NCI-H82 treated with DMSO at 0.1 percent for 48 hours (cell line): ENCODE measurements at regions not wholly inside any gene's neighbourhood (a gene's known extent, or its start where the extent isn't known, plus 50 kb on each side); places are given as distances from the start of the nearest gene placed in this dataset.

Experiments
- DNase-seq: peaks from one replicate; lab custom pipeline; 2025; ENCODE audit not compliant: unreplicated experiment; lab: John Stamatoyannopoulos, UW

DNA sequence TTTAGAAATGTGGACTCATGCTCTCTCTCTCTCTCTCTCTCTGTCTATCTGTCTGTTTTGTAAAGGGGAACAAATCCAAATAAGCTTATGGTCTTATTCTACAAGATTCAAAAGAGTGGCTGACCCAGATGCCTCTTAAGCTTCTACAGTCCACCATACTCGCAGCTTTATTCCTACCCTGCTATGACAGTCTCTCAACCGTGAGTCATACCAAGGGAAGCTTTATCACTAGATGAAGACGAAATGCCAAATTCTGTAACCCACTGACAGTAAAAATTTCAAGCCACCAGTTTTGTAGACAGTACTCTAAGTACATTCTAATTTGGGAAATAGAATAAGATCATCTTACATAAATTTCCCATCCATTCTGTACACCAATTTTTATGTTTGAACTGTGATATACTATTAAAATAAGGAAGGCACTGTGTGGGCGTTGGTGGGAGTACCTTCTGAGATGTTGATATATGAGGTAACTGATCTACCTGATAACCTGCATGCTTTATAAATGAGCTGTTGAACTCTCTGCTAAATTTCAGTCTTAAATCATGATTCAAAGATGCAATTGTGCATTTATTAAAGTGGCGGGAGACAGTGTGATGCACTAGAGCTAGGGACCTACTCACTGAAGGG, 153.2 kb downstream of the KLF6 start:
- no peak for DNase-seq

- no peak for DNase-seq
These were observed 153.7 kb downstream of the KLF6 start for GRCh38 chr10:3631291-3631690.

- no peak for DNase-seq
These were observed 158.9 kb downstream of the KLF6 start for GRCh38 chr10:3625959-3626751.

DNA sequence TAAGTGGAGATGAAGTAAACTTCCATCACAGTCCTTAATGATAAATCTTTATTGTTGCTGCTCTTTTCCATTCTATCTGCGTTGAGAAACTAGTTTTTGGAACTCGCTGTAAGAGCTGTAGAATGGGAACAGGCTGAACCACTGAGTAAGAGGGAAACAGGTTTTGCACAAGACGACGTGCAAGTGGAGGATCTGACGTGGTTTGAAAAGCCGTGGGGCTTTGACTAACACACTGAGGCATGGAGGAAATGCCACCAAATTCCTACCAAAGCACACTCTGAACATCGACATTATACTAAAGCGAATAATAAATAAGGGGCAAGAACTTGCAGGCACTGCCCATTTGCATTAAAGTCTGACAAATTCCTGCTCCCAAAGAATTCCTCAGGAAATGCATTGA, 160.6 kb downstream of the KLF6 start:
- DNase-seq = no peak

DNA sequence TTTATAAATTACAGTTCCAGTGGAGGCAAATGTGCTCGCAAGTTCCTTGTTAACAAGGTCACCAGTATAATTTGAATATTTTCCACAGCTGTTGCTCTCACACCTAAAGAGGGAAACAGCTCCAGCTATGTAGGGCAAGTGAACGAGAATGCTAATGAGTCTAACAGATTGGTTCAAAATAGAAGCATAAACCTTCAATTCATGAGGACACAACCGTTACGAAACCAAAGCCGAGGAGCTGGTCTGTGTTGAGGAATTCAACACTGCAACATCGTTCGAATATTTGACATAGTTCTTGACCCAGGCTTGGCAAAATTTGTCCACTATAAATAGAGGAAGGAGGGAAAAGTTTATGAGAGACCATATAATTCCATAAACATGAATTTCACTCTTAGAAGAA, 161.3 kb downstream of the KLF6 start:
- no peak for DNase-seq

DNA sequence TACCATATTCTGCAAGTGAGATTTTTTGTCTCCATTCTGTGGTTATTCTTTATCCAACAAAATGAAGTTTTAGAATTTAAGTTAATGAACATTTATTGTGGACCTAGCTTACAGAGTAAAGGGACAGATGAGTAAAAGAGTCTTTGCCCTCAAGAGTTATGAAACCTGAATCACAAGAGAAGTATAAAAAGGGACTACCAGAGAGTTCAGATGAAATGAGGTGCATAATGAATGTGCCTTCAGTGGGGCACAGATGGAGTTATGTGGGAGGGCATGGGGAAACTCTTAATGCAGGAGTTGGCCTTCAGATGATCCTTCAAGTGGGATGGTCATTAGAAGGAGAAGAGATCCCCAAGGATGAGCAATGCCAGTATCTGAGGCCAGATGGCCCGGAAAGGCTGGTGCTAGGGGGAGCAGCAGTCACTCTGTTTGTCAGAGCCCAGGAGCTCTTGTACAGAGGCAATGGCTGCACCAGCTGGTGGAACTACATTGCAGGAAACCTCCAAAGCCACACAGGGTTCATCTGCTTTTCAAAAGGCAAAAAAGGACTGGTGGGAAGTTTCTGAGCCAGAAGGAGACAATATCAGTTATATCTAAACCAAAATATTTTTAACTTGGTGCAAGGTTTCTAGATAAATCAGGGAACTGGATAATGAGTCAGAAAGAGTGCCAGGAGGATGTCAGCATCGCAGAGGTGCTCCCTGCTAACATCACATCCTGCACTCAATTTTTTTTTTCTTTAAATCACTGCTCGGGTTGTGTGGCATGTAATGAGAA, 162.0 kb downstream of the KLF6 start:
- DNase-seq = no peak

DNA sequence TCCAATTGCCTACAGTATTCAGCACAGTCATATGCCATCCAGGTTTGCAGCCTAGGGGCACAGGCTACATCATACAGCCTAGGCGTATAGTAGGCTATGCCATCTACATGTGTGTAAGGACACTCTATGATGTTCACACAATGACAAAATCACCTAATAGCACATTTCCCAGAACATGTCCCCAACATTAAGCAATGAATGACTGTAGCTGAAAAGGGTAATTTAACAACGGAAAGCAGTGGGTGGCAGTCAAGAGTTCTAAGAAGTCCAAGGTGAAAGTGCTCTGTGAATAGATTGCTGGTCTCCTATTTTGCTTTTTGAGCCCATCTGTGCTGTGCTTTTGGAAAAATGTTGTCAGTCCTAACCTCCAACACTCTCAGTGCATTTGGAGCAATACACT, 162.6 kb downstream of the KLF6 start:
- DNase-seq = no peak

DNA sequence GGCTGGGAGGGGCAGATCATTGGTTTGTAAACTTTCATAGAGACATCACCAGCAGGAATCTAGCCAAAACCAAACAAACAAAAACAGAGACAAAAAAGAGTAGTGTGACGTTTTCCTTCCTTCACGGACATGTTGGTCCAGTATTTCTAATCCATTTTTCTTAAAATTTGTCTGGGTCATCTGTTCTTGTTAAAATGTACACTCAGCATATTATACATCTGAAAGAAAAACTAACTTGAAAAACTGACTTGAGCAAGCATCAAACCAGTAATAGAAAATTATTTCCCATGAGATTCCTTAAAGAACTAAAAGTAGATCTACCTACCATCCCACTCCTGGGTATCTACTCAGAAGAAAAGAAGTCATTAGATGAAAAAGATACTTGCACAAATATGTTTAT, 164.2 kb downstream of the KLF6 start:
- DNase-seq = no peak

DNA sequence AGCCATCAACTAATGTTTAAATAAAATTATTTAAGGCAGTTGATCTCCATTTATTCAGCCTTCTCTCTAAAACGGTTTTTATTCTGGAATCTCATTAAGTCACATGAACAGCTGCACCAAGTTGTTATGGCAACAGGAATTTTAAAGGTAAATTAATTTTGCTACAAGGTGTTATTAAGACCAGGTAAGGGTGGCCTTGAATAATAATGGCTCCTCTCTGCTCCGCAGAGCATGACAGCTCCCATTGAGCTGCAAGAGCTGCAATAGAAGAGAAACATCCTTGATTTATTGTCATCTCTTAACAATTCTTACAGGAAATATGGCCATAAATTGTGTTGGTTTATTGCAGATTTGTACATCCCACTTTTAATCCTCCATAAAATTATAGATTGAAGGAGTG, 165.8 kb downstream of the KLF6 start:
- DNase-seq = no peak

DNA sequence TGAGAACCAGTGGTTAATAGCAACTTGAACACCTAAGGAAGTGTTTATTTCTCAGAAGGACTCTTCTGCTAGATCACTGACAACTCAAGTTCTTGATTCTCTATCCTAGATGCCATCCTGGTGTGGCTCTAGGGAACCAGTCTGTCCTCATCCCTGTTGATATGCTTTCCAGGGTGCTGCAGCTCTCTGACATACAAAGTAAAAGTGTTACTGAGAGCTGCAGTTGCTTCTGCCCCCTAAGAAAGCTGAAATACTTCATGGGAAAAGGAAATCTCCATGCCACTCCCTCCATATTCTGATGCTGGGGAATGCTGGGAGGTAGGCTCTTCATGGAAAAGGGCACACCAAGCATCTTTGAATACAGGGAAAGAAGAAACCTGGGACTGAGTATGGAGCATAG, 168.1 kb downstream of the KLF6 start:
- DNase-seq = no peak

DNA sequence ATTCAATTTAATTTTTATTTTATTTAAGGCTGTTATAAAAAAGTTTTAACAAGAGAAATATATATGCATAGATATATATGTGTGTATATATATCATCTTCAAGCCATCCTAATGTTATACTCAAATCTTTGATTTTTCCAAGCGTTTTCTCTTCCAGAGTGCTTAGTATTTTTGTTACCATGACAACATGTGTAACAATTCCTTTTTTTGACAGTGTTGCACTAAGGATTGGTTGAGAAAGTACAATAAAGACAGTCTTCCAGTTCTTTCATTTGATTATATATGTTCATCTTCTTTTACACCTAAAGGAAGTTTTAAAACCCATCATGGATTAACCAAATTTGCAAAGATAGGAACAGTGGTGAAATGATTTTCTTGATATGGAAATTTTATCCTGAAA, 171.7 kb downstream of the KLF6 start:
- no peak for DNase-seq

DNA sequence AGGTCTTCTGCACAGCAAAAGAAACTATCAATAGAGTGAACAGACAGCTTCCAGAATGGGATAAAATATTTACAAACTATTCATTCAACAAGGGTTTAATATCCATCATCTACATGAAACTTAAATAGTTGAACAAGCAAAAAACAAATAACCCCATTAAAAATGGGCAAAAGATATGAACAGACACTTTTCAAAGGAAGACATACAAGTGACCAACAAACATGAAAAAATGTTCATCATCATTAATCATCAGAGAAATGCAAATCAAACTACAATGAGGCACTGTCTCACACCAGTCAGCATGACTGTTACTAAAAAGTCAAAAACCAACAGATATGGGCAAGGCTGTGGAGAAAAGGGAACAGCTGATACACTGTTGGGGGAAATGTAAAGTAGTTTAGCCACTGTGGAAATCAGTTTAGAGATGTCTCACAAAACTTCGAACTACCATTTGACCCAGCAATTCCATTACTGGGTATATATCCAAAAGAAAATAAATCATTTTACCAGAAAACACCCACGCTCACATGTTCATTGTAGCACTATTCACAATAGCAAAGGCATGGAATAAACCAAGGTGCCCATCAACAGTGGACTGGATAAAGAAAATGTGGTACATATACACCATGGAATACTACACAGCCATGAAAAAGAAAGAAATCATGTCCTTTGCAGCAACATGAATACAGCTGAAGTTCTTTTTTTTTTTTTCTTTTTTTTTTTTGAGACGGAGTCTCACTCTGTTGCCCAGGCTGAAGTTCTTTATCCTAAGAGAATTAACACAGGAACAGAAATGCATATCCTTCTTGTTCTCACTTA, 172.6 kb downstream of the KLF6 start:
- DNase-seq = no peak

DNA sequence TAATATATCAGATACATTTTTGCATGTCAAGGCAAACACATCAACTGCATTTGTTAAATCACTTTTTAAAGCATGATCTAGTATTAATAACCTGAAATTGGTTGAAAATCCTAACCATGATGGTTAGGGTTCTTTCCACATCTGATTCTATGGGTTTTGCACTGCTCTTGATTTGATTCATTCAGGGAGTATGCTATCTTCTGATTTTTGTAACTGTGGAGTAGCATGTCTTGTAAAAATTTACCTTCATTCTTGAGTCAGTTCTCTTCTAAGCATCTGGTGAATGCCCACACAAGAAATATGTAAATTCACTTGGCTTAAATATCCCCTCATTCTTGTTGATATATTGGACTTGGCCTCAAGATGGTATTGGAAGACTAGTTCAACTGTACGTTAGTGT, 178.7 kb downstream of the KLF6 start:
- no peak for DNase-seq

DNA sequence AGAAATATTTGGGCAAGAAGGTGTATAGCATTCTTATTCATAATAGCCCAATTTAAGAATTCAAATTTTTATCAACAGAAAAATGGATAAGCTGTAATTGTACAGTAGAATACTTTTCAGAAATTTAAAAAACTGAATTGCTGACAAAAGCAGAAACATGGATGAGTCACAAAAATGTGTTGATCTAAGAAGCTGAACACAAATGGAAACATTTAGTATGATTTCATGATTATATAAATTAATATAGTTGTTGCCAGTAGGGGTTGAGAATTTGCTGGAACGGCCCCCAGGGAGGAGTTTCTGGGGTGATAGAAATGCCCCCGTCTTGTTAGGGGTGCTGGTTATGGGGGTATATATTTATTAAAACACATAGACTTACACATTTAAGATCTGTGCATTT, 179.1 kb downstream of the KLF6 start:
- DNase-seq = no peak

DNA sequence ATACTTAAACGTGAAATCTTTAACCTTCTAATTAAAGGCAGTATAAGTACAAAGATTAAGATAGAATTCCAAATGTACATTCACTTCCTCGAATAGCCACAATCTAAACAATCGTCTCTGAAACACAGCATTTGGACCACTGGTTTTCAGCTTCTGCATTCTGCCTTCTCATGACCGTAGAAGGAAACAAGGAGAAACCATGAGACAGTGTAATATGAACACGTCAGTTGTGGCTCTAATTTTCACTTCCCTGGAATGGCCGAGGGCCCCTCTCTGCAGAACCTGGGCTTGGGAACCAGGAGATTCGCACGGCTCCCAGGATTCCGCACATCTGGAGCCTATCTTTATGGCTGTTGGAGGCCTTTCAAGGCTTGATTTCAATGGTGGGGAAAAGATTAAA, 189.3 kb downstream of the KLF6 start:
- DNase-seq = no peak

DNA sequence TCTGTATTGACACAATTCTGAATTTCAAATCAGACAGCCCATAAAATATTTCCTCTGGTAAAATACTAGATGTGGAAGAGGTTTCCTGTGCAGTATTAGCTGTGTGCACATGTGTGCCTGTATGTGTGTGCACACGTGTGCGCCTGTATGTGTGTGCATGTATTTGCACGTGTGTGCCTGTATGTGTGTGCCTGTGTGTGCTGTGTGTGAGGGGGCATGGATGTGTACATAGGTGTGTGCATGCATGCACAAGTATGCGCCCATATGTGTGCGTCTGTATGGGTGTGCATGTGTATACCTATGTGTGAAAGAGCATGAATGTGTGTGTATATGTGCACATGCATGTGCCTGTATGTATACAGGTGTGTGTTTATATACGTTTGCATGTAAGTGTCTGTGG, 191.4 kb downstream of the KLF6 start:
- DNase-seq = no peak

DNA sequence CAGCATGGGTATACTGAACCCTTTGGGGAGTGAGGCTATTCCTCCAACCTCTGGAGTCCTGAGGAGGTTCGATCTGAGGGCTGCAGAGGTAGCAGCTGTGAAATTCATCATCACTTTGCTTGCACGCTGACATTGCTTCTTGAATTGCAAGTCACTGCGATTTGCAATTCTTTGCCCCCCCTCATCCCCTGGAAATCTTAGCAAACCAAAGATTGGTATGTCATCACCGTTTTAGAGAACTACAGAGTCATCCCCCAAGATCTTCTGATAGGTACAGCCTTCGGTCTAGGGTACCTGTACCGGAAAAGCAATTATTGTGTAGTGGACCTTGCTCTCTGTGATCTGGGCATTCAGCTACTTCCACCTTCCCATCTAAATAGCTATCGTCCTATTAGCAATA, 192.6 kb downstream of the KLF6 start:
- no peak for DNase-seq

GRCh38 chr10:3588816-3589215, 196.2 kb downstream of the KLF6 start:
- no peak for DNase-seq

GRCh38 chr10:3588346-3588745, 196.7 kb downstream of the KLF6 start:
- no peak for DNase-seq

DNA sequence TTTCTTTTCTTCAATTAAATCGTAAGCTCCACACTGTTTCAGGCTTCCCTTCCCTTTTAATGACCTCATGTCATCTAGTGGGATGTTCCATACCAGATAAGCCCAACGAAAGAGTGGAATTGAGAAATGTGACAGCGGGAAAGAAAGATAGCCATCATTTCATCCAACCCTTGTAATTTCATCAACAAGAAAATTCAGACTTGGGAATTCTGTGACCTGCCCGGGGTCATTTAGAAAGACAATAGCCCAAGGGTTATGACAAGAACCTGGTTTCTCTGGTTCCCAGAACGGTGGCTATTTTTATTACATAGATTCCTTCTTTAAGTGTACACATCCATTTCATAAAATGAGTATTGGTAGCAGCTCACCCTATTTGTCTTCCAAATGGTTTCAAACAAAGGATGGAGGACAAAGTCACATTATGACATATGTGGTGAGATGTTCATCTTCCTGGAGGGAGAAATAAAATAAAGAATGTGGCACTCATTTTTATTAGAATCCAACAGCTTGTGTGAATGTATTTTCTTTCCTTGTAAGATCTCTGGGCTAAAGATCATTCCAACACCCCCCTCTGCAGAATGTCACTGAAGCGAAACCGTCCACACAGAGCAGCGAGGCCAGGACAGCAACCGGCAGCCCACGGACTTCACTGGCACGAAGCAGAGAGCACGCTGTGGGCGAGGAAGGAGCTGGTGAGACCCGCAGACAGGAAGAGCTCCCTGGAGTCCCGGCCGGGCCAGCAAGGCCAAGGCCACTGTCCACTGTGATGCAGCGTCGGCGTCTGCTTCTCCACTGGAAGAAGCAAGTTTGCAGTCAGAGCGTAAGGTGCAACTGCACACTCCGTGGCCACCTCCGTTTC, 199.9 kb downstream of the KLF6 start:
- DNase-seq = no peak
